ENCODE measurements at regions not wholly inside any gene's neighbourhood (a gene's known extent, or its start where the extent isn't known, plus 50 kb on each side); places are given as distances from the start of the nearest gene placed in this dataset.

GRCh38 chrX:140206657-140207056 is 241.3 kb upstream of the CXorf66 start:
- no peak for DNase-seq (ENCODE audit: low read depth)
- H3K4me3 ChIP-seq (ENCODE audit: low read depth, low read length), result no peak overlapping the region
- no peak for TF ChIP-seq CTCF (conservative IDR thresholded peaks at IDR 0.05; ENCODE audit: low read depth, low read length)

- no peak for TF ChIP-seq CTCF (conservative IDR thresholded peaks at IDR 0.05; ENCODE audit: low read depth, low read length)
- no peak overlapping the region for H3K4me3 ChIP-seq (ENCODE audit: low read depth, low read length)
- DNase-seq (ENCODE audit: low read depth), result no peak
Observed at GRCh38 chrX:140190441-140191108, 225.3 kb upstream of the CXorf66 start.

GRCh38 chrX:140180585-140180984 is 215.3 kb upstream of the CXorf66 start:
- no peak for TF ChIP-seq CTCF (conservative IDR thresholded peaks at IDR 0.05; ENCODE audit: low read depth, low read length)
- DNase-seq (ENCODE audit: low read depth), result no peak
- H3K4me3 ChIP-seq (ENCODE audit: low read depth, low read length), result no peak overlapping the region

- no peak for DNase-seq (ENCODE audit: low read depth)
Observed at GRCh38 chrX:140177821-140178220, 212.5 kb upstream of the CXorf66 start.

GRCh38 chrX:140172401-140172800 is 207.1 kb upstream of the CXorf66 start:
- H3K4me3 ChIP-seq (ENCODE audit: low read depth, low read length), result no peak overlapping the region
- TF ChIP-seq CTCF (conservative IDR thresholded peaks at IDR 0.05; ENCODE audit: low read depth, low read length), result no peak
- no peak for DNase-seq (ENCODE audit: low read depth)

More at GRCh38 chrX:140177821-140178220, 212.5 kb upstream of the CXorf66 start:
- TF ChIP-seq CTCF (conservative IDR thresholded peaks at IDR 0.05; ENCODE audit: low read depth, low read length), result no peak
- no peak overlapping the region for H3K4me3 ChIP-seq (ENCODE audit: low read depth, low read length)

GRCh38 chrX:140167551-140167950 is 202.2 kb upstream of the CXorf66 start:
- no peak for DNase-seq (ENCODE audit: low read depth)
- H3K4me3 ChIP-seq (ENCODE audit: low read depth, low read length), result no peak overlapping the region
- no peak for TF ChIP-seq CTCF (conservative IDR thresholded peaks at IDR 0.05; ENCODE audit: low read depth, low read length)

- no peak for TF ChIP-seq CTCF (conservative IDR thresholded peaks at IDR 0.05; ENCODE audit: low read depth, low read length)
- DNase-seq (ENCODE audit: low read depth), result no peak
- H3K4me3 ChIP-seq (ENCODE audit: low read depth, low read length), result no peak overlapping the region
Observed at GRCh38 chrX:140165849-140166248, 200.5 kb upstream of the CXorf66 start.
